ENCODE measurements at regions not wholly inside any gene's neighbourhood (a gene's known extent, or its start where the extent isn't known, plus 50 kb on each side); places are given as distances from the start of the nearest gene placed in this dataset.

- no peak overlapping the region for H3K9ac ChIP-seq (ENCODE audit: control insufficient read depth, insufficient read depth, low read length)
- ChIA-PET POLR2A (no interaction called here), CTCF (no interaction called here), SMC1A (ENCODE audit: uncharacterized antibody, unreplicated experiment) (interaction anchor here (0.5 to 0.8 kb wide), 2 partner anchors 40 to 156 kb away, joined by 3 read pairs; no protein-coding TSS in a partner anchor), RAD21 (ENCODE audit: unreplicated experiment) (no interaction called here)
- no peaks in the 10 kb centered on the region; the same call in 1 of the 2 replicates for H3K4me1 ChIP-seq (ENCODE audit: control insufficient read depth, insufficient read depth, low read length)
- H3K79me2 ChIP-seq (ENCODE audit: control insufficient read depth, insufficient read depth, low read length) = no peaks in the 10 kb centered on the region
- WGBS (ENCODE audit: insufficient coverage, insufficient replicate concordance, low lambda C conversion rate, missing lambda C conversion rate) = 75% methylated on average over 5 of the region's 5 CpGs
- H3K36me3 ChIP-seq (ENCODE audit: control insufficient read depth in 2 of 2, insufficient read depth in 2 of 2, low read length in 1 of 2) = no peaks in the 10 kb centered on the region
- ATAC-seq (no peak), FAIRE-seq (no peak), DNase-seq (ENCODE audit: low read depth, low spot score) (no peak)
- H3K4me3 ChIP-seq = no peak overlapping the region
- no peaks in the 10 kb centered on the region for H4K20me1 ChIP-seq (ENCODE audit: control insufficient read depth, insufficient read depth)
- H2AFZ ChIP-seq (ENCODE audit: control insufficient read depth, low read depth, low read length) = no peak overlapping the region
- TF ChIP-seq TCF3 (IDR thresholded peaks at IDR 0.05; ENCODE audit: borderline replicate concordance, insufficient read depth, low read depth, low read length) (no peak), IKZF2 (IDR thresholded peaks at IDR 0.05) (no peak), ETV6 (conservative IDR thresholded peaks at IDR 0.05 in 1 of 2, IDR thresholded peaks at IDR 0.05 in 1 of 2; ENCODE audit: borderline replicate concordance in 1 of 2, low read depth in 1 of 2) (no peak), POU2F2 (IDR thresholded peaks at IDR 0.05; ENCODE audit: borderline replicate concordance, low read depth, low read length) (no peak), SUZ12 (IDR thresholded peaks at IDR 0.05; ENCODE audit: unreplicated experiment) (no peak), HDAC6 (IDR thresholded peaks at IDR 0.05; ENCODE audit: unreplicated experiment) (no peak), FOXM1 (IDR thresholded peaks at IDR 0.05; ENCODE audit: low read depth, low read length) (no peak), SMAD1 (IDR thresholded peaks at IDR 0.05; ENCODE audit: low read depth, partially characterized antibody) (no peak), CBX3 (IDR thresholded peaks at IDR 0.05; ENCODE audit: borderline replicate concordance, low read depth) (no peak), ZNF384 (IDR thresholded peaks at IDR 0.05; ENCODE audit: borderline replicate concordance, low read depth, low read length) (no peak)
- TF ChIP-seq, protein P1, sequence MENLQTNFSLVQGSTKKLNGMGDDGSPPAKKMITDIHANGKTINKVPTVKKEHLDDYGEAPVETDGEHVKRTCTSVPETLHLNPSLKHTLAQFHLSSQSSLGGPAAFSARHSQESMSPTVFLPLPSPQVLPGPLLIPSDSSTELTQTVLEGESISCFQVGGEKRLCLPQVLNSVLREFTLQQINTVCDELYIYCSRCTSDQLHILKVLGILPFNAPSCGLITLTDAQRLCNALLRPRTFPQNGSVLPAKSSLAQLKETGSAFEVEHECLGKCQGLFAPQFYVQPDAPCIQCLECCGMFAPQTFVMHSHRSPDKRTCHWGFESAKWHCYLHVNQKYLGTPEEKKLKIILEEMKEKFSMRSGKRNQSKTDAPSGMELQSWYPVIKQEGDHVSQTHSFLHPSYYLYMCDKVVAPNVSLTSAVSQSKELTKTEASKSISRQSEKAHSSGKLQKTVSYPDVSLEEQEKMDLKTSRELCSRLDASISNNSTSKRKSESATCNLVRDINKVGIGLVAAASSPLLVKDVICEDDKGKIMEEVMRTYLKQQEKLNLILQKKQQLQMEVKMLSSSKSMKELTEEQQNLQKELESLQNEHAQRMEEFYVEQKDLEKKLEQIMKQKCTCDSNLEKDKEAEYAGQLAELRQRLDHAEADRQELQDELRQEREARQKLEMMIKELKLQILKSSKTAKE (IDR thresholded peaks at IDR 0.05; ENCODE audit: low read depth, poor library complexity, severe bottlenecking) = no peak
- no TSS peak for BruUV-seq (replicated peaks)
- in situ Hi-C loops (cut with MboI) (no loop called here), intact Hi-C loops (cut with micrococcal nuclease; ENCODE audit: unreplicated experiment) (no loop called here)
- no peak overlapping the region for H3K4me2 ChIP-seq (ENCODE audit: control insufficient read depth, insufficient read depth)
- H3K9me3 ChIP-seq (replicated peaks; ENCODE audit: control insufficient read depth, insufficient read depth, low read length) = no peaks in the 10 kb centered on the region
- no peaks in the 10 kb centered on the region for H3K27me3 ChIP-seq (replicated peaks in 1 of 2; ENCODE audit: control insufficient read depth in 2 of 2, insufficient read depth in 2 of 2, low read length in 1 of 2)
- H3K27ac ChIP-seq (ENCODE audit: control insufficient read depth, insufficient read depth) = no peak overlapping the region
These were observed 113.6 kb downstream of the UCHL5 start for GRCh38 chr1:192945390-192946130.

All from GM12878 (cell line).